Mucosa of rectum (tissue), 2 donors: ENCODE measurements at regions not wholly inside any gene's neighbourhood (a gene's known extent, or its start where the extent isn't known, plus 50 kb on each side); places are given as distances from the start of the nearest gene placed in this dataset.

ENCODE experiments used
- H3K27ac ChIP-seq, 2 donors: one replicate each; pipeline ENCODE4 v1.7.0; 2013; ENCODE audit warnings: inconsistent platforms in 2 of 2, low read depth in 2 of 2, low read length in 2 of 2
- H3K27me3 ChIP-seq, 2 donors: one replicate each; pipeline ENCODE4 v1.7.0; 2013; ENCODE audit warnings: low read length in 2 of 2; ENCODE audit not compliant: control insufficient read depth in 2 of 2, insufficient read depth in 2 of 2
- H3K36me3 ChIP-seq, 2 donors: one replicate each; pipeline ENCODE4 v1.7.0; 2013; ENCODE audit warnings: low read length in 2 of 2; ENCODE audit not compliant: control insufficient read depth in 2 of 2, insufficient read depth in 2 of 2
- H3K4me1 ChIP-seq, 2 donors: one replicate each; pipeline ENCODE4 v1.7.0; 2013; ENCODE audit warnings: low read length in 2 of 2, mild to moderate bottlenecking in 1 of 2; ENCODE audit not compliant: control insufficient read depth in 2 of 2, insufficient read depth in 2 of 2
- H3K4me3 ChIP-seq, 2 donors: one replicate each; pipeline ENCODE4 v1.7.0; 2013; ENCODE audit warnings: low read length in 2 of 2
- H3K9ac ChIP-seq, 2 donors: one replicate each; pipeline ENCODE4 v1.7.0; 2013; ENCODE audit warnings: low read length in 2 of 2, low read depth in 1 of 2, mild to moderate bottlenecking in 1 of 2
- H3K9me3 ChIP-seq, 2 donors: one replicate each; pipeline ENCODE4 v1.7.0; 2013; ENCODE audit warnings: low read length in 2 of 2; ENCODE audit not compliant: control insufficient read depth in 2 of 2
- donor health status: healthy.
- donor health status: Normal muscosa, but diverticular disease.

DNA sequence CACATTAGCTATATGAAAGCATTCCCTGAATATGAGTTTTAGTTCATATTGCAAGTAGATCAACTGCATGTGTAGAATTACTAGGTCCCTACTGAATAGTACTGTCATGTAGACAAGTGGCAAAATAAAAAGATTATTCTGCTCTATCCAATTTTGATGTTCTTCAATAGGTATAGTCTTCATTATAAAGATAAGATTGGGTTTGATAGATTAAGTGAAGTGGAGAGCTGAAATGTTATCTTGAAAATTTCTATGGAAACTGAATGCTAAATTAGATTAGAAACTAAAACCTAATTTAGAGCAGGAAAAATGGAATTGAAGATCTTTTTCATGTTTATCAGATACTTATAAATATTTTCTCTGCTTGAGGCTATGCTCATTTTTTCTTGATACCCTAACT lies 1610.0 kb downstream of the BRINP3 start:
- no peaks in the 10 kb centered on the region for H3K36me3 ChIP-seq
- H3K4me1 ChIP-seq, result no peaks in the 10 kb centered on the region
- H3K27ac ChIP-seq, result no peak overlapping the region
- no peak overlapping the region for H3K4me3 ChIP-seq
- no peak overlapping the region for H3K9ac ChIP-seq
- no peaks in the 10 kb centered on the region for H3K9me3 ChIP-seq
- H3K27me3 ChIP-seq, result no peaks in the 10 kb centered on the region

DNA sequence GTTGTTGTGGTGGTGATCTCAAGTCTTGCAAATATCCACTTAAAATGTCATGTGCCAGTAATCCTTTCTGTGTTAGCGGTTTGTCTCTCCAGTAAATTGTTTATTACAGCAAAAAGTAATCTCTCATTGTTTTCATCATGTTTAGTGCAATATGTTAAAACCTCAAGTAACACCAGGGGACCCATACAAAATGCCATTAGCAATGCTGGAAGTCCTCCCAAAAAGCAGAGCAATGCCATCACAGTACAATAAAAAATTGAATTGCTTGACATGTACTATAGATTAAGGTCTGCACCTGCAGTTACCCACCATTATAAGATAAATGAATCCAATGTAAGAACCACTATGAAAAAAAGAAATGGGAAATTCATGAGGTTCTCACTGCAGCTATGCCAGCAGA lies 1606.5 kb downstream of the BRINP3 start:
- Histone ChIP-seq H3K27me3 (no peaks in the 10 kb centered on the region), H3K27ac (no peak overlapping the region), H3K36me3 (no peaks in the 10 kb centered on the region), H3K9me3 (no peaks in the 10 kb centered on the region), H3K4me1 (no peaks in the 10 kb centered on the region), H3K4me3 (no peak overlapping the region), H3K9ac (no peak overlapping the region)

DNA sequence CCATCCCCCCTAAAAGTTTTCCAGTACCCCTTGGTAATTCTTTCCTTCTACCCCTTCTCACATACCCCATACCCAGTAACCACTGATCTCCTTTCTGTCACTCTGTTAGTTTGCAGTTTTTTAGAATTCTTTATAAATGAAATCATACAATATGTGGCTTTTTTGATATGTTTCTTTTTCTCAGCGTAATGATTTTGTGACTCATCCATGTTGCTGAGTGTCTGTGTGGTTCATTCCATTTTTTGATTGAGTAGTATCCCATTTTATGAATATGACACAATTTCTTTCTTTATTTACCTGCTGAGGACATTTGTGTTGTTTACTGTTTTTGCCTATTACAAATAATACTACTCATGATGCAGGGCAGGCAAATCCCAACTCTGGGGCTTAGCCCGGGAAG lies 1605.3 kb downstream of the BRINP3 start:
- H3K27me3 ChIP-seq, result no peaks in the 10 kb centered on the region
- H3K9me3 ChIP-seq, result no peaks in the 10 kb centered on the region
- no peaks in the 10 kb centered on the region for H3K4me1 ChIP-seq
- no peaks in the 10 kb centered on the region for H3K36me3 ChIP-seq
- no peak overlapping the region for H3K27ac ChIP-seq
- no peak overlapping the region for H3K4me3 ChIP-seq
- H3K9ac ChIP-seq, result no peak overlapping the region

DNA sequence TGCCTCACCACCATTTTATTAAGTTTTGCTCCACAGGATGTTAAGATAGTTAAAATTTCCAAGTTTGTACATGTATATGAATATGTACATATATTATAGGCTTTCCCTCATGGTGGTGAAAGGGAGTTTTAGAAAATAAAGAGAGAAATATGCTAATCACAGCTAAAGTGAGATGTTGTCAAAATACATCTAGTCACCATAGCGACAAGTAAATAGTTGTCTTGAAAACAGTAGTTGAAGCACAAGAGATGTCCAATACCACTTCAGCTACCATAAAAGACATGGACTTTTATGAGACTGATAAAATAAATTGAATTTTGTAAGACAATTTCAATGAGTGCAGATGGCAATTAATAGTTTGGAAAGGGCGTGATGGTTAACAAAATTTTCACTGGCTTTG lies 1600.0 kb downstream of the BRINP3 start:
- Histone ChIP-seq H3K27me3 (no peaks in the 10 kb centered on the region), H3K36me3 (no peaks in the 10 kb centered on the region)

DNA sequence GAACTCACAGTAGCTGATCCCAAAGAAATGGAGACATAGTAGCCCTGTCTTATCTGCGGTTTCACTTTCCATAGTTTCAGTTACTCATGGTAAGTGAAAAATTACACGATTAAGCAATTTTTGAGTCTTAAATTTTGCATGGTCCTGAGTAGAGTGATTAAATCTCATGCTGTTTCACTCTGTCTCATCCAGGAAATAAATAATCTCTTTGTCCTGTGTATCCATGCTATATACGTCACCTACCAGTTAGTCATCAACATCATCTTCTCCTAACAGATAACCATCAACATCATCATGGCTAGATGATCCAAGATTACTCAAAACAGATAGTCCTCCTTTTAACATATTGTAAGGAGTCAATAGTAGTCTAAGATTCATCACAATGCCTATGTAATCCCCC lies 1589.3 kb downstream of the BRINP3 start:
- Histone ChIP-seq H3K9ac (no peak overlapping the region), H3K27ac (no peak overlapping the region), H3K4me3 (no peak overlapping the region), H3K4me1 (no peaks in the 10 kb centered on the region), H3K27me3 (no peaks in the 10 kb centered on the region), H3K9me3 (peaks cover 0 to 2% of the 10 kb centered on the region in 2 donors), H3K36me3 (no peaks in the 10 kb centered on the region)

More for the DNA sequence above, 1600.0 kb downstream of the BRINP3 start:
- Histone ChIP-seq H3K4me1 (no peaks in the 10 kb centered on the region), H3K4me3 (no peak overlapping the region), H3K27ac (no peak overlapping the region), H3K9ac (no peak overlapping the region), H3K9me3 (no peaks in the 10 kb centered on the region)

DNA sequence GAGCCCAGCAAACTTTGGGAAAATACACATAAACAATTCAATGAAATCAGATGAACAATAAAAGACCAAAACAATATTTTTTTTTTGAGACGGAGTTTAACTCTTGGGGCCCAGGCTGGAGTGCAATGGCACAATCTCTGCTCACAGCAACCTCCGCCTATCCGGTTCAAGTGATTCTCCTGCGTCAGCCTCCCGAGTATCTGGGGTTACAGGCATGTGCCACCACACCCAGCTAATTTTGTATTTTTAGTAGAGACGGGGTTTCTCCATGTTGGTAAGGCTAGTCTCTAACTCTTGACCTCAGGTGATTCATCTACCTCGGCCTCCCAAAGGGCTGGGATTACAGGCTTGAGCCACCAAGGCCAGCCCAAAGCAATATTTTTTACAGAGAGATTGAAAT lies 1588.5 kb downstream of the BRINP3 start:
- Histone ChIP-seq H3K36me3 (no peaks in the 10 kb centered on the region), H3K9ac (no peak overlapping the region), H3K27me3 (no peaks in the 10 kb centered on the region), H3K4me1 (no peaks in the 10 kb centered on the region), H3K27ac (no peak overlapping the region), H3K4me3 (no peak overlapping the region), H3K9me3 (peaks cover 0 to 2% of the 10 kb centered on the region in 2 donors)

DNA sequence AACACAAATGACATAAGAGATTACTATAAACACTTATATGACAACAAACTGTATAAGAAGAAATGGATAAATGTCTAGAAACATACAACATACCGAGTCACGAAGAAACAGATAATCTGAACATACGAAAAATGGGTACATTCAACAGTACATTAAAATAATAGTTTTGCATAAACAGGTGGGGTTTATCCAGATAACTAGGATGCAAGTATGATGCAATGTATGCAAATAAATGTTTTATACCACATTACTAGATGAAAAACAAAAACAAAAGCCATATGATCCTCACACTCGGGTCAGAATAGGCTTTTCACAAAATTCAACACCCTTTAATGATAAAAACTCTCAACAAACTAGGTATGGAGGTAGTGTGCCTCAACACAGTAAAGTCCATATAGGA lies 1585.7 kb downstream of the BRINP3 start:
- no peaks in the 10 kb centered on the region for H3K4me1 ChIP-seq
- no peak overlapping the region for H3K9ac ChIP-seq
- no peaks in the 10 kb centered on the region for H3K36me3 ChIP-seq
- H3K4me3 ChIP-seq, result no peak overlapping the region
- H3K27me3 ChIP-seq, result no peaks in the 10 kb centered on the region
- no peak overlapping the region for H3K27ac ChIP-seq
- peaks cover 0 to 2% of the 10 kb centered on the region in 2 donors for H3K9me3 ChIP-seq

DNA sequence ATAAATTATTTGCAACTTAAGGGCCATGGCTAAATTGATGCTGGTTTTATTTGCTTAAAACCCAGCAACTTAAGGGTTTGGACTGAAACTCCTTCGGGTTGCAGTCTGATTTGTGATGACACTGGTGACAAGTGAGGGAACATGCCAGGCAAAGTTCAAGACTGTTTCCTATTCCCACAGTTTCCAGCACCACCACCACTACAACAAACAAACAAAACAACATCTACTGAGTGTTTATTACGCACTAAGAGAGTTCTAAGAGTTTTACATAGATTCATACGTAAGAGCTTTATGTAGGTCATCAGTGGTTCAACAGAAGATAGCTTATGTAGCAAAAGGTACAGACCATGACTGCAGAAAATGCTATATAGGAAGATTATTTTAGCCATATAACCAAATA lies 1582.1 kb downstream of the BRINP3 start:
- Histone ChIP-seq H3K9ac (no peak overlapping the region), H3K4me3 (no peak overlapping the region), H3K27me3 (no peaks in the 10 kb centered on the region), H3K36me3 (no peaks in the 10 kb centered on the region), H3K9me3 (no peaks in the 10 kb centered on the region), H3K4me1 (no peaks in the 10 kb centered on the region), H3K27ac (no peak overlapping the region)

DNA sequence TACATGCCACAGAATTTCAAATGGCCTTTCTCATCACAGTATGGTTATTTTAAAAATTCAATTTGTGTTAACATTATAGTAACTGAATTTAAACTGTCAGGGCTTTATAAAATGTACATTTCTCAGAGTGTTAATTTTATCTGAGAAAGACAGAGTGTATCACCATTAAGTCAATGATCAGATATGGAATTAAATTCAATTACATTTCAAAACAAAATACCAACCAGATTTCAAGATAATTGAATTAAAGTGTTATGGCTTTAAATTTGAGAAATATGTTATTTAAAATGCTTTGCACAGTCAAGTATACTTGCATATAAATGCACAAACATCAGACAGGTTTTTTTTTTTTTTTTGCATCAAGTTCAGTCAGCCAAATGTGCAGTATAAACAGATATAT lies 1574.4 kb downstream of the BRINP3 start:
- no peaks in the 10 kb centered on the region for H3K27me3 ChIP-seq
- no peaks in the 10 kb centered on the region for H3K36me3 ChIP-seq
- H3K9ac ChIP-seq, result no peak overlapping the region

DNA sequence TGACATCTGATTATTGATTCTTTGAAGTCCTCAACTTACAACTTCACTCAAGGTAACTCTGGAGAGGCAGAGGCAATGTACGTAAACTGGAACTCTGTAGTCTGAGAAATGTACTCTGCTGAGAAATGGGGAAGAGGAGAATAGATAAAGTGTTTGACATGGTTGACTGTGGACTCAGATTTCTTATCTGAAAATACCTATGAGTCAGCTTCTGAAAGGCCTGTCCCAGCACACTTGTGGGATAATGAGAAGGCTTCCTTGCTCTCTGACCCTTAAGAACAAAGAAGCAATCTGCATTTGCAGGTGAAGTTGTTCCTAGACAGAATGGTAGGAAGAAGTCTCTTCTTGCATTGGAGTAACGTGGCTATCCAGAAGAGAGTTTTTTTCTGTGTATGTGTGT lies 1573.5 kb downstream of the BRINP3 start:
- Histone ChIP-seq H3K27me3 (no peaks in the 10 kb centered on the region), H3K27ac (no peak overlapping the region), H3K36me3 (no peaks in the 10 kb centered on the region), H3K9me3 (no peaks in the 10 kb centered on the region), H3K4me3 (no peak overlapping the region), H3K4me1 (no peaks in the 10 kb centered on the region), H3K9ac (no peak overlapping the region)

More for the DNA sequence above, 1574.4 kb downstream of the BRINP3 start:
- Histone ChIP-seq H3K4me3 (no peak overlapping the region), H3K27ac (no peak overlapping the region), H3K4me1 (no peaks in the 10 kb centered on the region), H3K9me3 (no peaks in the 10 kb centered on the region)
